NCI-H2029 treated with DMSO at 0.1 percent for 48 hours (cell line): ENCODE measurements at regions not wholly inside any gene's neighbourhood (a gene's known extent, or its start where the extent isn't known, plus 50 kb on each side); places are given as distances from the start of the nearest gene placed in this dataset.
A peak's percentile ranks its signal among the peaks of the same experiment; 100 is the strongest.

Experiments used
- DNase-seq: peaks from one replicate; lab custom pipeline; 2025; lab: John Stamatoyannopoulos, UW

DNA sequence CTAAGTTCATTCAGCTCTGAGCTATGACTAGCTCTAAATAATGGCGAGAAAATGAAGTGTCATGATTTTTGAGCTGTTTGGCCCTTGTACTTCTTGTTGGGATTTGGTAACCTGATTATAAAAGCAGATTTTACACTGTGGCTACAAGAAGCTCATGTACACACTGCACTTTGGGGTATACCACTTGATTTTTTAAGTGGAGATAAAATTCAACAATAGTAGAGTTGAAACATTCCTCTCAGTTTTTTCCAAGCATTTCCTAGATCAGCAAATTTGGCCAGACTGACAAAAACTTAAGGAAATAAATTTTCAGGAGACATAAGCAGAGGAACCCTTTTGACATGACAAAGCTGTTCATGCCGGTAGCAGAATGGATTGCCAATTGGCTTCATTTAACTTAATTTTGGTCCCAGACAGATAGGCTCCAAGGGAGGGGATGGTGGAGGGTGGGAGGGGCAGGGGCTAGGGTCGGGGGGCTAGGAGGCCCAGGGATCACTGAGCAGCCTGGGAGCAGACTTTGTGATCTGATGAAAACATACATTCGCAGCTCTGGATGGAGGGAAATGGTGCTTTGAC lies 575.9 kb downstream of the METTL15 start:
- no peak for DNase-seq

DNA sequence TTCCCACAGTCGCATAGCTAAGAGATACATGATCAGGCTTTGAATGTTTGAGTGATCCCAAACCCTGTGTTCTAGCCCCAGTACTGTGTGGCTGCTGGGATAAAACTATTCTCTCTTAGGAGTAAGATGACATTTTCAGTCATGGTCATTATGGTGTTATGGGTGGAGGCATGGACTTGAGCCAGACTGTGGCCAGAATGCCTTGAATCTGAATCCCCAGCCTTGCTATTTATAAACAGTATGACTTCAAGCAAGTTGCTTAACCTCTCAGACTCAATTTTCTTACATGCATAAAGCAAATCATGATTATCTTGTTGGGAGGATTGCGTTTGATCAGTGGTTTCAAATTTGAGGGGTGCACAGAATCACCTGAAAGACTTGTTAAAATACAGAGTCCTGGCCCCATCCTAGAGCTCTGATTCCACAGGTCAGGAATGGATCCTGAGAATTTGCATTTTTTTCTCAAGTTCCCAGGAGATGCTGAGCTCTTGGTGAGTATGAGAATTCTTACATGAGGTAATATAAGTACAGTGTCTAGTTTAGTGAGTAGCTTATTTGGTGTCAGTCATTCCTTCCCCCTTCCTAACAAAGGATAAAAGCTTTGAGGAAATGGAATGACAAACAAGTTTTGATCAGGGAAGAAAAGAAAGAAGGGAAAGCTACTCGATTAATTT lies 571.7 kb downstream of the METTL15 start:
- DNase-seq: no peak

DNA sequence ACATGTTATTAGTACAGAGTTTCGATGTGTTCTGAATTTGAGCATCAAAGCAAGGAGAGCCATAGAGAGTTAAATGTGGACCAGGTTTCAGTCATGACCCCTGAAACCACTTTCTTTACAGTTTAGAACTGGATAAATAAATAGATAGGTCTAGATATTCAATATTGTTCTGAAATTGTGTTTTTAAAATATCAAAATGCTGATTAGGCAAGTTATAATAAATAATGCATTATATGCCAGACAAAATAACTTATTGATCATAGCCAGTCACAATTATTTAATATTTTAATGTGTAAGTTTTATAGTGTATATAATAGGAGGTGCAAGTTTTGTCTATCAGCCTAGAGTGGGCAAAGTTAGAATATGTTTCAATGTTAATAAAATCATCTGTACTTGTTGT lies 569.5 kb downstream of the METTL15 start:
- DNase-seq: no peak

DNA sequence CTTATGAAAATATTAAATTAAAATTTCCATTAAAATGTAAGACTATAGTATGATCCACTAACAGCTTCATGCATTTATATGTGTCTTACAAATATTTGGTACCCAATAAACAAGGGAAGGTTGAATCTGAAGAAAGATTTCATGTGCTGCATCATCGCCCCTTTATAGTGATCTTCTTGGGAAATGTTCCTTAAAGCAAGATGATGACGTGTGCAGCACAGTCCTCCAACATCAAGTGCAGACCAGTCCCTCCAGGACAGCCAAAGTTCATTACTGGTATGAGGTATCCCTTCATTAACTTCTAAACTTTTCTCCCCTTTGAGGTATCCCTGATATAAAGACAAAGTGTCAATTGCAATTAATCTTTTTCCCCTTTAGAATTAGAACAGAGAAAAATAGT lies 567.0 kb downstream of the METTL15 start:
- no peak for DNase-seq

DNA sequence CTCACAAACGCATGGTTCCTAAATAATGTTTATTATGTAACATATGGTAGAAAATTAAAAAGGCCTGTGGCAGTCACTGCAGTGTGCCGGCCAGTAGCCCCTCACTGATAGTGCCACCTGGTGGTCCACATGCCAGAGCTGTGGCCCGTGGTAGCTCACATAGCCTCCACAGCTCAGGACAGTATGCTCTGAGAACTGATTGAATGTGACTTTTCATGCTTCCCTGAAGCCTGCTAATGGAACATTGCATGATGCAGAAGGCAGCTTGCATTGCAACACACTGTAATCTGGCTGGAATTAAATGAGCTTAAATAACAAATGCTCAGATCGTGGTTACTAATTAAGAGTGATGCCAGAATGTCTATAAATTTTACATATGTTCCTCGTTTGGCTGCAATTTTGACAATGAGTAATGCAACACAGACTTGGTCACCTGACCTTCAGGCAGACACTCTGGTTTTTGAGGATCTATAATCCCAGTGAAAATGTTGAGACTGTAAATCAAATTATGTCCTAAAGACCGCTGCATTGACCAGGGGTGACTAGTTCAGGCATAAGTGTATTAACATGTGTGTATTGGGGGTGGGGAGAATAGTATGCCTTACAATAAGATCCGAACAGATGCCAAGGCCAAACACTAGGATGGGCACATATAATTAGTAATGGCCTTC lies 566.4 kb downstream of the METTL15 start:
- no peak for DNase-seq

GRCh38 chr11:28673691-28674432 lies 565.7 kb downstream of the METTL15 start:
- DNase-seq: no peak

DNA sequence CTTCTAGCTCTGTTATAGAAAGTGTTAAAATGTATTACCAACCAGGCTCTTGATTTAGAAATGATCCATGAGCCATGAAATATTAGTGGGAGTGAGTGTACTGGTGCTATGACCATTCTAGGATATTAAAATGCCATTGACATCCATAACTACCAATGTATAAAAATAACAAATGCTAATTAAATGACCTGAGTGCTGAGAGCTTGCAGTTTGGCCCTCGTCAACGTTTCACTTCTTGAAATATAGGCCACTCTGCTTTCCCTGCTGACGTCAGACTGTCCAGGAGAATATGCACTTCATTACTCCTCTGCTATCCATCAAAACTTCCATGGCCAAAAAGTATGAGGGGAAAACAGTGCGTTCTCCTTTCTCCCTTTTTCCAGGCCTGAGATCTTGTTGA lies 563.1 kb downstream of the METTL15 start:
- DNase-seq: no peak

DNA sequence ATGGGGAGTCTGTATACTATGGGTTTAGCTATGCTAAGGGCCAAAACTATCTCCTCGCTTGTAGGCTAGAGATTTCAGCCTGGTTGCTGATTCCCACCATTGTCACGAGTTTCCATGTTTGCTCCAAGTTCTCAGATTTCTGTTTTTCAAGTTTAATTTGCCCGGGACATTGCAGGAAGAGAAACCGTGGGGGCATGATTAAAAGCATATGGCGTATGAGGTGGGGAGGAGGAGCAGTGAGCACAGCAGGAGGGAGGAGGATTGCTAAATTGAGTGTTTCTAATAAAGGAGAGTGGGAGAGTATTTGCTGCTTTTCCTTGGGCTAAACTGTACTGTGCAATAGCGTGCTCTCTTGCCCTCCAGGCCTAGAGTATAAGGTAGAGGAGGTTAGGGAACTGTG lies 558.4 kb downstream of the METTL15 start:
- DNase-seq: no peak

DNA sequence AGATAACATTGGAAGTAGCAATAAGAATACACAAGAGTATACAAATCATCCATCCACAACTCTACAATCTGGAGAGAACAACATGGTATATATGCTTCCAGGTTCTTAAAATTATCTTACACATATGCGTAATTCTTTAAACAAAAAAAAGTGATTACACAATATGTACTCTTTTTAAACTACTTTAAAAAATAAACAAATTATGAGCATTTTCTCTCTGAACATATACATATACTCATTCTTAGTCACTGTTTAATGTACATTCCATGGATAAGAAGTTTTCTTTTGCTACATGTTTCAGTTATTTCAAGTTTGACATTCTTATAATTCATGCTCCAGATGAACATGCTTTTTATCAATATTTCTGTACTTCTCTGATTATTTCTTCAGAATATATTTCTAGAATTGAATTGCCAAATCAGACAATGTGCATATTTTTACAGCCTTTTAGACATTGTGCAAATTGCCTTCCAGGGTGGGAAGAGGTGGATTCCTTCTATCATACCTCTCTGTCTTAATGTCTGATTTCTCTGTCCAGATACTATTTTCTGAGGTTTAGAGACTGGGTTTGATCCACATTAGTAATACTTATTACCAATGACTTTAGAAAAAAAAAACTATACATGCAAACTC lies 551.6 kb downstream of the METTL15 start:
- no peak for DNase-seq

DNA sequence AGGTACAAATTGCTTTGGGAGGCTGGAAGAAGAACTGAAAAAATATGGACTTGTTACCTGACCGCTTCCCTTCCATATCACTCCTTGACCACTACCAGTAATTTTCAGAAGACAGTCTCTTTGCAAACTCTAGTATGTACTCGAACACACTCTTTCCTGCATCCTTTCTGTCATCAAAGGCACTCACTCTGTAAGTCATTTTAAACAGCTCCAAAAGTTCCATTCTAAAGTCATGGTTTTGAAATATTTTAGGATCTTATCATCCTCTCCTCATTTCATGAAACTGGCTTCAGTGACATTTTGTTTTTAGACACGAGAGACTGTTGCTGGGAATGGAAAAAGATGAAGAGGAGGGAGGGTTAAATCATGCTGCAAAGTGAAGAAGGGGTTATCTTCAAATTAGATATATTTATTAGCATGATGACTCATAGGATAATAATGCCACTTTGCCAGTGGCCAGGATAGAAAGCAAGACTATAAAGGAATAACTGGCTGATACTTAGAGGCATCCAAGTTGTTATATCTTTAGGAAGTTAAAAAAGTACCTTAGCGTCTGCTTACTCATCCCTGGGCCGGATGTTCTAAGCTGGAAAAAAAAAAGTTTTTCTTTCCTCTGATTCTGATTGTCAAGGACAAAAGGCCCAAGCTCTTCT lies 549.3 kb downstream of the METTL15 start:
- no peak for DNase-seq

DNA sequence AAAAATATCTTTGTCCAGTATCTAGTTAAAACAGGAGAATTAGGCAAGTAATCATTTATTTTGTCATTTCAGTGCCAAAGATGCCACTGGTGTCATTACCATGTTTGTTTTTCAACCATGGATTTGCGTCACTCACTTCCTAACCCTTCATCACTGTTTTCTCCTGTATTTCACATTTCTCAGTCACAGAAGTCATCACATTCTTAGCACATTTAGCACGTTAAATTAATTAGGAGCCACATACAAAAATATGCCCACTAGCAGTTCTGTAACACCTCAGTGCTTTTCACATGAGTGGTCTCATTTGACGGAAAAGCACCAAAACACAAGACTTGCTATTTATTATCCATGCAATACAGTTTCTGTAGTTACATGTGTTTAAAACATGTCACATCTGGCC lies 546.0 kb downstream of the METTL15 start:
- DNase-seq: no peak

DNA sequence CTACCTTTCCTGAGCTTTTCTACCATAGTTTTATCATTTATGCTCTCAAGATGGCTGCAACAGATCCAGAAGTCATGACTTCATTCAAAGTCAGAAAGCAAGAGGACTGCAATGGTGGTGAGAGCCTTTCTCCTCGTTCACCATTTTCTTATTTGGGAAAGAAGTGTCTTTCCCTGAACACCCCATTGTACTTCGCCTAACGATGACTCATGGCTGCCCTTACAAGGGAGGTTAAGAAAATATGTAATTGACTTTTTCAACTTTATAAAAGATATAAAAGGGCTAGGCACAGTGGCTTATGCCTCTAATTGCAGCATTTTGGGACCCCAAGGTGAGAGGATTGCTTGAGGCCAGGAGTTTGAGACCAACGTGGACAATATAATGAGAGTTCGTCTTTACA lies 541.7 kb downstream of the METTL15 start:
- no peak for DNase-seq

DNA sequence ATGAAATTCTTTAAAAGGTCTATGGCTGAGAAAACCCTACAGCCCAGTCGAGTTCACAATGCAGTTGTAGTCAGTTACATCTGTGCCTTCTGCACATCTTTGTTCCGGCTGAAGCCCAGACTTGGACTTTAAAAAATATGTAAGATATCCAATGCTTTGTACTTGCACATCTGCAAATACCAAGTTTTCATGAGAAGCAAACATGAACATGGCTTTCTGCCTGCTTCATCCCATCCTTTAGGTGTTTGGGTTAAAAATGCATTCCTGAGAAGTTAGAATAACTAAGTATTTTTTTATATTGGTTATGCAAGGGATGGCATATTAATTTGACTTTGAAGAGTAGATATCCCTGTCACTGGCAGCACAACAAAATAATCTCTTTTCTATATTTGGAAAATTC lies 528.4 kb downstream of the METTL15 start:
- DNase-seq: no peak

- DNase-seq: no peak
Observed at GRCh38 chr11:28636033-28636432, 527.8 kb downstream of the METTL15 start.

GRCh38 chr11:28632338-28632737 lies 524.1 kb downstream of the METTL15 start:
- no peak for DNase-seq

DNA sequence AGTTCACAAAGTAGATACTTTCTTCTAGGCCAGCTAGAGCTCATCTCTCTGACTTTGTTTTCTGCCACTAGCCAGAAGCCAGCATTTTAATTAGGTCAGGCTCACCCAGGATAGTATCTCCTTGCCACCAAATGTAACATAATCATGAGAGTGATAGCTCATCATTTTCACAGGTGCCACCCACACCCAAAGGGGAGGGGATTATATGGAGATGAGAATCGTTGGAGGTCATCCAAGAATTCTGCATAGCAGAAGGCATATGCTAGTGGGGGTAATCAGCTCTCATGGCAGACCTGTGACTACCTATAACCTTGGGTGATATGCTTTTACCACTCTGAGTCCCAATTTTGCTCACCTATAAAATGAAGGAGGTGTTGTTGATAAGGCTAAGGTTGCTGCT lies 523.0 kb downstream of the METTL15 start:
- no peak for DNase-seq

- DNase-seq: no peak
Observed at GRCh38 chr11:28629235-28629634, 521.0 kb downstream of the METTL15 start.

- no peak for DNase-seq
Observed at GRCh38 chr11:28628412-28628811, 520.2 kb downstream of the METTL15 start.

DNA sequence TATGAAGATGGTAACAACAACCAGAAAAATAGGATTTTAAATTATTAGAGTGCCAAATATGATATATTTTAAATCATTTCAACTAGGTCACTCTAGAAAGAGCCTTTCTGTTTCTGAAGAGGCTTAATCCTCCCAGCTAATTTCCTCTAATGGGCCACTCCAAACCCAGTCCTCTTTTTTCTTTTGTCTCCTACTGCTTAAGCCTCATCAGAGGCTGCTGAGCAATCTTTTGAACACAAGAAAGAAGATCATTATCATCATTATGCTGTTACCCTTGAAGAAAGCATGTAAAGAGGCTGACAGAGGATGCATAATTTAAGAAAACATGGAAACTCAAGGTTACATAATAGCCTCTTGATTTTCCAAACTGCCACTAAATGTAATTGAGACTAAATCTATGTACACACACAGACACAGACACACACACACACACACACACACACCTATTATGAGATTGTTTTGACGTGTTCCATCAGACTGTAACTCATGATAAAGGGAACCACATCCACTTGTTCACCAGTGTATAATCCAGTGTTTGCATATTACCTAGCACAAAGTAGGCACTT lies 519.6 kb downstream of the METTL15 start:
- DNase-seq: no peak

DNA sequence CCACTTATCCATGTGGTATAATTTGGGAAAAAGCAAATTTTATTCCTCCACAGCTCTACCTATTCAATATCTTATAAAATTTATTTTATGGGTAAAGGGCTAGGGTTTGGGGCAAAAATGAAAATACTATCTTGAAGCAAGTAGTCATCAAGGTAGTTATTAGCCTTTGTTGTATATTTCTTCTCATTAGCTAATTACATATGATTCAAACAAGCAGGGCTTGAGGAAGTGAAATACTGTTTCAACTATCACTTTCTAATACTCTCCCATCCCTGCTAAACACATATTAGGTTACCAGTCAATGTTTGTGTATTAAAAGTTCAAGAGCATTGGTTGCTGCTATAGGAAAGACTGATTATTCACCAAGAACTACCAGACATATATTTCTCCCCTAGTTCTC lies 517.3 kb downstream of the METTL15 start:
- no peak for DNase-seq

DNA sequence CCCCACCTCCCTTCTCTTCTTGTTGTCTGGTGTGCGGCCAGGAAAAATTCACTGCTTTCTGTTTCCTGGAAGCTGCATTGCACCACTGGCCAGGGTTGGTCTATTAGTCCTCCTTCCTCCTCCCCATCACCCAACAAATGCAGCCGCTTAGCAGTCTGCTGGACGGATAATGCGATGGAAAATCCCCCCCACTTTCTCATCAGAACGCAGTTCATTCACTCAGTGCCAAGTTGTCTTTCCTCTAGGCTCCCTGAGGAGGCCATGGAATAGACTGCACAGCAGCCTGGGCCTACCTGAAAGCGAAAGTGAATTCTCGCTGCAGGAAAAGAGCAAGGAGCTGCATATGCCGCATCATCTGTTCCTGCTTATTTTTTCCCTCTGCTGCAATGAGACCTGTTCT lies 513.6 kb downstream of the METTL15 start:
- peak; percentile 7 for DNase-seq
